ENCODE measurements at regions not wholly inside any gene's neighbourhood (a gene's known extent, or its start where the extent isn't known, plus 50 kb on each side); places are given as distances from the start of the nearest gene placed in this dataset.

DNA sequence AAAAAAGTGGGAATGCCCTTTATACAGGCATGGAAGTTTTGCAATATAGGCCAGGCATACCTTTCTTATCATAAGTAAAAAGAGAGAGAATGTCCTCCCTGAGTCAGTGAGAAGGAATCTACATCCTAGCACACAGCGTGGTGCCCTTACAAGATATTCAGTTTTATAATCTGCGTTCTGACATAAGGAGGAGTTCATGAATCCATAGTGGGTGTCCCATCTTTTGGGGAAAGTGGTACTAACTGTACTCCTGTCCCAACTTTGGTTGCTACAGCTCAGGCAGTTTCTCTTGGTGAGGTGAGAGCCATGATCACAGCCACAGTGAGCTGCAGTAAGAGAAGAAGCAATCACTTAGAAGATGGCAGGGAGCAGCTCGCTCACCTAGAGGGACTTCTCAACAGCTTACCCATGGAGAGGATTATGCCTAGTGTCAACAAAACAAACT, 332.9 kb downstream of the BCAT1 start:
- Histone ChIP-seq H3F3A (ENCODE audit: insufficient read depth) (no peaks in the 10 kb centered on the region), H3K9me2 (replicated peaks; ENCODE audit: insufficient read depth, low read length) (no peaks in the 10 kb centered on the region), H3K36me3 (ENCODE audit: low read length) (no peaks in the 10 kb centered on the region), H3K9me3 (ENCODE audit: insufficient read depth, low read length) (no peaks in the 10 kb centered on the region), H2AFZ (ENCODE audit: low read depth, low read length, severe bottlenecking) (no peak overlapping the region), H3K4me2 (ENCODE audit: low read depth, low read length, poor library complexity, severe bottlenecking) (no peak overlapping the region), H3K27ac (ENCODE audit: low read depth, low read length) (no peak overlapping the region), H3K27me3 (ENCODE audit: low read length) (no peaks in the 10 kb centered on the region), H3K79me2 (ENCODE audit: insufficient read depth, low read length) (no peaks in the 10 kb centered on the region), H3K4me3 (ENCODE audit: insufficient read depth, low read length, poor library complexity, severe bottlenecking) (no peak overlapping the region), H4K20me1 (ENCODE audit: low read depth, low read length) (no peaks in the 10 kb centered on the region), H3K9ac (ENCODE audit: low read length) (no peak overlapping the region)
- TF ChIP-seq CTCF (IDR thresholded peaks at IDR 0.05; ENCODE audit: insufficient read depth, low read length, poor library complexity, severe bottlenecking) (no peak), EZH2phosphoT487 (conservative IDR thresholded peaks at IDR 0.05; ENCODE audit: low read length) (no peak)

DNA sequence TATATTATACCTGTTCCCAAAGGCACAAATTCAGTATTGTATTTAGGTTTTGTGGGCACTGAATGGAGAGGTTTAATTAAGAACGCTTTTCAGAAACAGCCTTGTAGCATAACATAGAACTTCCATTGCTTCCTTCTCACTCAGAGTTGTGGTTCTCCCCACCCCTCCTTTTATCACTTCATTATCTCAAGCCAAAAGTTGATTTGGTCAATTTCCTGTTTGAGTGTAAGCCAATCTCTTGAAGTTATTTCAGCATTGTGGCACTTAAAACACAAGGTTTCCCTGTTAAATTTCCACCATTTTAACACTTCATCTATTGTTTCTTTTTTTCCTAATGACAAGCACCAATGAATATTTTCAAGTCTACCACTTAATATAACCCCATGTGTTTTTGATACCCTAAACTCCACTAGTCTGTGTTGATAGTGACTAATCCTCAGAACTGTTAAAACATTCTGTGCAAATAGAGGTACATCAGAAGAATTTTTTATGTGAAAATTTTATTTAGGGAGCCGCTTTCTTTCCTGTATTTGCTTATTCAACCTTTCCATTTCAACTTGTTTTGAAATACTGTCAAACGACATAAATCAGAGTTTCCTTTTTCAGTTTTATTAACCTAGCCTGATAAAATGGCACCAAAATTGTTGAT, 340.1 kb downstream of the BCAT1 start:
- Histone ChIP-seq H4K20me1 (ENCODE audit: low read depth, low read length) (no peaks in the 10 kb centered on the region), H3K36me3 (ENCODE audit: low read length) (no peaks in the 10 kb centered on the region), H3K4me2 (ENCODE audit: low read depth, low read length, poor library complexity, severe bottlenecking) (no peak overlapping the region), H3K79me2 (ENCODE audit: insufficient read depth, low read length) (no peaks in the 10 kb centered on the region), H3K9ac (ENCODE audit: low read length) (no peak overlapping the region), H3F3A (ENCODE audit: insufficient read depth) (no peaks in the 10 kb centered on the region), H3K9me2 (replicated peaks; ENCODE audit: insufficient read depth, low read length) (no peaks in the 10 kb centered on the region), H3K4me3 (ENCODE audit: insufficient read depth, low read length, poor library complexity, severe bottlenecking) (no peak overlapping the region), H3K27ac (ENCODE audit: low read depth, low read length) (no peak overlapping the region), H3K27me3 (ENCODE audit: low read length) (no peaks in the 10 kb centered on the region), H3K9me3 (ENCODE audit: insufficient read depth, low read length) (no peaks in the 10 kb centered on the region), H2AFZ (ENCODE audit: low read depth, low read length, severe bottlenecking) (no peak overlapping the region)
- TF ChIP-seq EZH2phosphoT487 (conservative IDR thresholded peaks at IDR 0.05; ENCODE audit: low read length) (no peak), CTCF (IDR thresholded peaks at IDR 0.05; ENCODE audit: insufficient read depth, low read length, poor library complexity, severe bottlenecking) (no peak)

GRCh38 chr12:24608108-24608507, 340.8 kb downstream of the BCAT1 start:
- H3K9me2 ChIP-seq (replicated peaks; ENCODE audit: insufficient read depth, low read length) = no peaks in the 10 kb centered on the region
- no peaks in the 10 kb centered on the region for H3K36me3 ChIP-seq (ENCODE audit: low read length)
- no peak for TF ChIP-seq EZH2phosphoT487 (conservative IDR thresholded peaks at IDR 0.05; ENCODE audit: low read length)
- no peak for TF ChIP-seq CTCF (IDR thresholded peaks at IDR 0.05; ENCODE audit: insufficient read depth, low read length, poor library complexity, severe bottlenecking)
- no peaks in the 10 kb centered on the region for H3K9me3 ChIP-seq (ENCODE audit: insufficient read depth, low read length)
- no peak overlapping the region for H3K27ac ChIP-seq (ENCODE audit: low read depth, low read length)
- H3K4me2 ChIP-seq (ENCODE audit: low read depth, low read length, poor library complexity, severe bottlenecking) = no peak overlapping the region
- no peaks in the 10 kb centered on the region for H3F3A ChIP-seq (ENCODE audit: insufficient read depth)
- no peaks in the 10 kb centered on the region for H4K20me1 ChIP-seq (ENCODE audit: low read depth, low read length)
- H3K79me2 ChIP-seq (ENCODE audit: insufficient read depth, low read length) = no peaks in the 10 kb centered on the region
- H3K9ac ChIP-seq (ENCODE audit: low read length) = no peak overlapping the region
- no peak overlapping the region for H2AFZ ChIP-seq (ENCODE audit: low read depth, low read length, severe bottlenecking)
- H3K4me3 ChIP-seq (ENCODE audit: insufficient read depth, low read length, poor library complexity, severe bottlenecking) = no peak overlapping the region
- no peaks in the 10 kb centered on the region for H3K27me3 ChIP-seq (ENCODE audit: low read length)
